MCF 10A (cell line): ENCODE measurements at regions not wholly inside any gene's neighbourhood (a gene's known extent, or its start where the extent isn't known, plus 50 kb on each side); places are given as distances from the start of the nearest gene placed in this dataset.

Experiments
- BruUV-seq: library from RNA; stranded (reverse); fragments of 400-500 nt; replicated peaks from 2 replicates; lab custom pipeline; 2021; lab: Mats Ljungman, UMichigan
- CTCF ChIA-PET: fragments of 300-600 bp; sonication (Branson Sonifier 250); formaldehyde crosslinking; extraction: SDS; loops from one replicate; lab custom pipeline; 2021; ENCODE audit warnings: antibody characterized with exemption, inconsistent platforms; lab: Yijun Ruan, JAX
- POLR2A ChIA-PET: fragments of 300-600, 350-650 bp; sonication (Branson Sonifier 250); formaldehyde crosslinking; extraction: SDS; loops from one replicate; lab custom pipeline; 2020; ENCODE audit warnings: antibody characterized with exemption, inconsistent platforms; lab: Yijun Ruan, JAX
- DNase-seq: peaks from one replicate; pipeline ENCODE4 v3.0.0-alpha.2; 2018; ENCODE audit not compliant: unreplicated experiment
- H3K27ac Mint-ChIP-seq: one replicate; pipeline ENCODE4 v1.8.0; 2022; ENCODE audit warnings: mild to moderate bottlenecking, low read depth, mixed read lengths; ENCODE audit not compliant: unreplicated experiment
- H3K27me3 Mint-ChIP-seq: one replicate; pipeline ENCODE4 v1.8.0; 2022; ENCODE audit warnings: mixed read lengths; ENCODE audit not compliant: insufficient read depth, unreplicated experiment
- H3K36me3 Mint-ChIP-seq: one replicate; pipeline ENCODE4 v1.8.0; 2022; ENCODE audit warnings: mild to moderate bottlenecking, moderate library complexity, mixed read lengths; ENCODE audit not compliant: insufficient read depth, unreplicated experiment
- H3K4me1 Mint-ChIP-seq: one replicate; pipeline ENCODE4 v1.8.0; 2022; ENCODE audit warnings: mixed read lengths; ENCODE audit not compliant: insufficient read depth, unreplicated experiment
- H3K4me3 Mint-ChIP-seq: one replicate; pipeline ENCODE4 v1.8.0; 2022; ENCODE audit warnings: mild to moderate bottlenecking, moderate library complexity, mixed read lengths; ENCODE audit not compliant: unreplicated experiment
- H3K9me3 Mint-ChIP-seq: one replicate; pipeline ENCODE4 v1.8.0; 2022; ENCODE audit warnings: mixed read lengths; ENCODE audit not compliant: unreplicated experiment
- intact Hi-C: fragments of 100-400 bp; cut with micrococcal nuclease; formaldehyde crosslinking; loops from 2 replicates; pipeline ENCODE4 v1.14.1; 2022
- TF ChIP-seq, protein P1 (sequence below): fragments of 200-600 bp; IDR thresholded peaks from one replicate; pipeline ENCODE4 v1.8.0; 2022; ENCODE audit warnings: antibody characterized with exemption, mild to moderate bottlenecking; ENCODE audit not compliant: unreplicated experiment

DNA sequence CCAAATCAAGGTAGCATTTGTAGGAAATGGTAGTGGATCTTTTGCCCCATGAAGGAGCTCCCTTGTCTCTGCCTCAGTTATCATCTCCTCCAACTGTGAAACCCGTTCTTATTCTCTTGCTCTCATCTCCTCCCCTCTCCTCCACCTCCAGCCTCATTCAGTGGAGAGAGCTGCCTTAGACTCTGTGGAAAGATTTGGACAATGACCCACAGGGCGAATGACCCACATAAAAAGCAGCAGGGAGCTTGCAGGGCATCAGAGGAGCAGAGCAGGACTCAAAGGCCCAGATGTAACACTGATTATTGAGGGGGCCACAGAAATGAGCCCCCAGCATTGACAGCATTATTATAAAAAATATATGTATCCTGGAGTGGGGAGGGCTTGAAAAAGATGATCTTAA is 641.1 kb upstream of the CFAP20DC start:
- intact Hi-C loops = no loop called here
- no TSS peak for BruUV-seq
- ChIA-PET CTCF (interaction anchor here (0.7 to 0.9 kb wide), 2 partner anchors 15 to 167 kb away, joined by 3 read pairs; no protein-coding TSS in a partner anchor), POLR2A (interaction anchor here (0.9 kb wide), 1 partner anchor 10 kb away, joined by 4 read pairs; no protein-coding TSS in a partner anchor)
- Mint-ChIP-seq H3K4me3 (no peak overlapping the region), H3K27ac (no peak overlapping the region), H3K36me3 (no peaks in the 10 kb centered on the region), H3K4me1 (no peaks in the 10 kb centered on the region), H3K9me3 (no peaks in the 10 kb centered on the region), H3K27me3 (no peaks in the 10 kb centered on the region)
- DNase-seq = no peak
- TF ChIP-seq, protein P1, sequence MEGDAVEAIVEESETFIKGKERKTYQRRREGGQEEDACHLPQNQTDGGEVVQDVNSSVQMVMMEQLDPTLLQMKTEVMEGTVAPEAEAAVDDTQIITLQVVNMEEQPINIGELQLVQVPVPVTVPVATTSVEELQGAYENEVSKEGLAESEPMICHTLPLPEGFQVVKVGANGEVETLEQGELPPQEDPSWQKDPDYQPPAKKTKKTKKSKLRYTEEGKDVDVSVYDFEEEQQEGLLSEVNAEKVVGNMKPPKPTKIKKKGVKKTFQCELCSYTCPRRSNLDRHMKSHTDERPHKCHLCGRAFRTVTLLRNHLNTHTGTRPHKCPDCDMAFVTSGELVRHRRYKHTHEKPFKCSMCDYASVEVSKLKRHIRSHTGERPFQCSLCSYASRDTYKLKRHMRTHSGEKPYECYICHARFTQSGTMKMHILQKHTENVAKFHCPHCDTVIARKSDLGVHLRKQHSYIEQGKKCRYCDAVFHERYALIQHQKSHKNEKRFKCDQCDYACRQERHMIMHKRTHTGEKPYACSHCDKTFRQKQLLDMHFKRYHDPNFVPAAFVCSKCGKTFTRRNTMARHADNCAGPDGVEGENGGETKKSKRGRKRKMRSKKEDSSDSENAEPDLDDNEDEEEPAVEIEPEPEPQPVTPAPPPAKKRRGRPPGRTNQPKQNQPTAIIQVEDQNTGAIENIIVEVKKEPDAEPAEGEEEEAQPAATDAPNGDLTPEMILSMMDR = no peak

- TF ChIP-seq, protein P1 = no peak
- no peaks in the 10 kb centered on the region for H3K9me3 Mint-ChIP-seq
- H3K4me1 Mint-ChIP-seq = no peaks in the 10 kb centered on the region
- DNase-seq = no peak
- no peak overlapping the region for H3K4me3 Mint-ChIP-seq
- intact Hi-C loops = no loop called here
- H3K27me3 Mint-ChIP-seq = no peaks in the 10 kb centered on the region
- H3K36me3 Mint-ChIP-seq = no peaks in the 10 kb centered on the region
- BruUV-seq = no TSS peak
- CTCF ChIA-PET = interaction anchor here (2.1 kb wide), 1 partner anchor 113 kb away, joined by 6 read pairs; no protein-coding TSS in a partner anchor
- POLR2A ChIA-PET = no interaction called here
- H3K27ac Mint-ChIP-seq = no peak overlapping the region
Measured at GRCh38 chr3:59688636-59689035, 638.8 kb upstream of the CFAP20DC start.

- Mint-ChIP-seq H3K36me3 (no peaks in the 10 kb centered on the region), H3K9me3 (no peaks in the 10 kb centered on the region), H3K27me3 (no peaks in the 10 kb centered on the region), H3K4me1 (no peaks in the 10 kb centered on the region), H3K27ac (no peak overlapping the region), H3K4me3 (no peak overlapping the region)
- ChIA-PET POLR2A (no interaction called here), CTCF (no interaction called here)
- BruUV-seq = no TSS peak
- TF ChIP-seq, protein P1 = no peak
- intact Hi-C loops = no loop called here
- no peak for DNase-seq
Measured at GRCh38 chr3:59685432-59685831, 635.6 kb upstream of the CFAP20DC start.

GRCh38 chr3:59684766-59685165 is 634.9 kb upstream of the CFAP20DC start:
- Mint-ChIP-seq H3K4me1 (no peaks in the 10 kb centered on the region), H3K9me3 (no peaks in the 10 kb centered on the region), H3K27me3 (no peaks in the 10 kb centered on the region), H3K4me3 (no peak overlapping the region), H3K36me3 (no peaks in the 10 kb centered on the region), H3K27ac (no peak overlapping the region)
- no peak for DNase-seq
- intact Hi-C loops = no loop called here
- POLR2A ChIA-PET = no interaction called here
- CTCF ChIA-PET = no interaction called here
- TF ChIP-seq, protein P1 = no peak
- no TSS peak for BruUV-seq
